ENCODE measurements at regions not wholly inside any gene's neighbourhood (a gene's known extent, or its start where the extent isn't known, plus 50 kb on each side); places are given as distances from the start of the nearest gene placed in this dataset.

GRCh38 chr6:126481319-126481718, 141.4 kb downstream of the CENPW start:
- Histone ChIP-seq H3K27ac (ENCODE audit: low read depth, low read length) (no peak overlapping the region), H4K20me1 (ENCODE audit: low read depth, low read length) (no peaks in the 10 kb centered on the region), H3F3A (ENCODE audit: insufficient read depth) (no peaks in the 10 kb centered on the region), H3K79me2 (ENCODE audit: insufficient read depth, low read length) (no peaks in the 10 kb centered on the region), H3K4me3 (ENCODE audit: insufficient read depth, low read length, poor library complexity, severe bottlenecking) (no peak overlapping the region), H3K9me2 (replicated peaks; ENCODE audit: insufficient read depth, low read length) (no peaks in the 10 kb centered on the region), H3K27me3 (ENCODE audit: low read length) (no peaks in the 10 kb centered on the region), H3K4me2 (ENCODE audit: low read depth, low read length, poor library complexity, severe bottlenecking) (no peak overlapping the region), H3K9ac (ENCODE audit: low read length) (no peak overlapping the region), H3K36me3 (ENCODE audit: low read length) (no peaks in the 10 kb centered on the region), H3K9me3 (ENCODE audit: insufficient read depth, low read length) (no peaks in the 10 kb centered on the region), H2AFZ (ENCODE audit: low read depth, low read length, severe bottlenecking) (no peak overlapping the region)
- TF ChIP-seq EZH2phosphoT487 (conservative IDR thresholded peaks at IDR 0.05; ENCODE audit: low read length) = no peak
- TF ChIP-seq CTCF (IDR thresholded peaks at IDR 0.05; ENCODE audit: insufficient read depth, low read length, poor library complexity, severe bottlenecking) = no peak

GRCh38 chr6:126504792-126505191, 164.9 kb downstream of the CENPW start:
- H3K27me3 ChIP-seq (ENCODE audit: low read length) = no peaks in the 10 kb centered on the region
- H3K79me2 ChIP-seq (ENCODE audit: insufficient read depth, low read length) = no peaks in the 10 kb centered on the region
- H2AFZ ChIP-seq (ENCODE audit: low read depth, low read length, severe bottlenecking) = no peak overlapping the region
- no peak overlapping the region for H3K27ac ChIP-seq (ENCODE audit: low read depth, low read length)
- TF ChIP-seq CTCF (IDR thresholded peaks at IDR 0.05; ENCODE audit: insufficient read depth, low read length, poor library complexity, severe bottlenecking) = no peak
- TF ChIP-seq EZH2phosphoT487 (conservative IDR thresholded peaks at IDR 0.05; ENCODE audit: low read length) = no peak
- no peaks in the 10 kb centered on the region for H3K36me3 ChIP-seq (ENCODE audit: low read length)
- H4K20me1 ChIP-seq (ENCODE audit: low read depth, low read length) = no peaks in the 10 kb centered on the region
- H3F3A ChIP-seq (ENCODE audit: insufficient read depth) = no peaks in the 10 kb centered on the region
- no peaks in the 10 kb centered on the region for H3K9me3 ChIP-seq (ENCODE audit: insufficient read depth, low read length)
- no peaks in the 10 kb centered on the region for H3K9me2 ChIP-seq (replicated peaks; ENCODE audit: insufficient read depth, low read length)
- no peak overlapping the region for H3K4me2 ChIP-seq (ENCODE audit: low read depth, low read length, poor library complexity, severe bottlenecking)
- no peak overlapping the region for H3K9ac ChIP-seq (ENCODE audit: low read length)
- no peak overlapping the region for H3K4me3 ChIP-seq (ENCODE audit: insufficient read depth, low read length, poor library complexity, severe bottlenecking)

GRCh38 chr6:126513198-126513597, 173.3 kb downstream of the CENPW start:
- H3K9me3 ChIP-seq (ENCODE audit: insufficient read depth, low read length) = no peaks in the 10 kb centered on the region
- TF ChIP-seq EZH2phosphoT487 (conservative IDR thresholded peaks at IDR 0.05; ENCODE audit: low read length) = no peak
- TF ChIP-seq CTCF (IDR thresholded peaks at IDR 0.05; ENCODE audit: insufficient read depth, low read length, poor library complexity, severe bottlenecking) = no peak
- H3K9ac ChIP-seq (ENCODE audit: low read length) = no peak overlapping the region
- no peaks in the 10 kb centered on the region for H3K9me2 ChIP-seq (replicated peaks; ENCODE audit: insufficient read depth, low read length)
- H3K4me2 ChIP-seq (ENCODE audit: low read depth, low read length, poor library complexity, severe bottlenecking) = no peak overlapping the region
- no peaks in the 10 kb centered on the region for H3K79me2 ChIP-seq (ENCODE audit: insufficient read depth, low read length)
- no peaks in the 10 kb centered on the region for H3K36me3 ChIP-seq (ENCODE audit: low read length)
- no peaks in the 10 kb centered on the region for H3F3A ChIP-seq (ENCODE audit: insufficient read depth)
- H4K20me1 ChIP-seq (ENCODE audit: low read depth, low read length) = no peaks in the 10 kb centered on the region
- H2AFZ ChIP-seq (ENCODE audit: low read depth, low read length, severe bottlenecking) = no peak overlapping the region
- no peak overlapping the region for H3K4me3 ChIP-seq (ENCODE audit: insufficient read depth, low read length, poor library complexity, severe bottlenecking)
- H3K27ac ChIP-seq (ENCODE audit: low read depth, low read length) = no peak overlapping the region
- H3K27me3 ChIP-seq (ENCODE audit: low read length) = no peaks in the 10 kb centered on the region
